ENCODE measurements at regions not wholly inside any gene's neighbourhood (a gene's known extent, or its start where the extent isn't known, plus 50 kb on each side); places are given as distances from the start of the nearest gene placed in this dataset.

- no peak for TF ChIP-seq CTCF (IDR thresholded peaks at IDR 0.05)
- no peak for TF ChIP-seq POLR2A (IDR thresholded peaks at IDR 0.05)
Observed at GRCh38 chr2:187922846-187923245, 368.6 kb upstream of the TFPI start.
